Gastrocnemius medialis (tissue), 4 donors: ENCODE measurements at regions not wholly inside any gene's neighbourhood (a gene's known extent, or its start where the extent isn't known, plus 50 kb on each side); places are given as distances from the start of the nearest gene placed in this dataset.

Source experiments
- ATAC-seq, 2 donors: fragments of 150-250 bp; one replicate each; pipeline ENCODE4 v1.9.1; 2016
- DNase-seq, 2 donors: peaks; one replicate each; pipeline ENCODE4 v3.0.0-alpha.2; 2019
- H3K27ac ChIP-seq, 4 donors: fragments of 200-600 bp; sonication (generic); 1 replicate in 1 of 4; 2 replicates in 3 of 4; pipeline ENCODE4 v1.5.1; 2016 to 2018; ENCODE audit warnings: mild to moderate bottlenecking in 2 of 4, moderate library complexity in 1 of 4
- H3K27me3 ChIP-seq, 3 donors: fragments of 200-600 bp; sonication (generic) in 2 of 3; 1 replicate in 1 of 3; 2 replicates in 2 of 3; pipeline versions ENCODE4 v1.5.1 to v1.6.0; 2016 to 2019; ENCODE audit warnings: mild to moderate bottlenecking in 1 of 3, moderate library complexity in 1 of 3
- H3K36me3 ChIP-seq, 2 donors: fragments of 200-600 bp; sonication (generic) in 1 of 2; one replicate each; pipeline ENCODE4 v1.5.1; 2017 to 2018
- H3K4me1 ChIP-seq, 2 donors: fragments of 200-600 bp; sonication (generic) in 1 of 2; one replicate each; pipeline ENCODE4 v1.5.1; 2016 to 2017; ENCODE audit warnings: mild to moderate bottlenecking in 2 of 2
- H3K4me3 ChIP-seq, 4 donors: fragments of 200-600 bp; sonication (generic) in 3 of 4; 1 replicate in 1 of 4; 2 replicates in 3 of 4; pipeline ENCODE4 v1.5.1; 2016 to 2019; ENCODE audit warnings: mild to moderate bottlenecking in 2 of 4
- H3K9me3 ChIP-seq, 3 donors: fragments of 200-600 bp; sonication (generic) in 2 of 3; 1 replicate in 1 of 3; 2 replicates in 2 of 3; pipeline ENCODE4 v1.5.1; 2016 to 2019
- CTCF ChIP-seq, 5 experiments: fragments of 450-650 bp in 3 of 5; fragments of 200-600 bp in 2 of 5; sonication (generic) in 2 of 5; IDR thresholded peaks in 4 of 5; conservative IDR thresholded peaks in 1 of 5; 1 replicate in 4 of 5; 2 replicates in 1 of 5; pipeline ENCODE4 v1.5.1; 2016 to 2019; ENCODE audit warnings: antibody characterized with exemption in 5 of 5, mild to moderate bottlenecking in 3 of 5, moderate library complexity in 3 of 5
- POLR2A ChIP-seq, 2 donors: fragments of 450-650 bp; IDR thresholded peaks; one replicate each; pipeline ENCODE4 v1.6.1; 2017; ENCODE audit warnings: antibody characterized with exemption in 2 of 2, mild to moderate bottlenecking in 2 of 2, moderate library complexity in 2 of 2
- in situ Hi-C, 4 donors: fragments of 200-750 bp; cut with MboI; loops; one replicate each; pipeline versions ENCODE4 v1.15.0 to v1.8.0; 2017; ENCODE audit warnings: low sequenced_read_pairs in 4 of 4
- intact Hi-C: fragments of 100-400 bp; cut with DNase I; formaldehyde crosslinking; loops from one replicate; pipeline ENCODE4 v1.15.1; 2023; ENCODE audit warnings: low total_unique reads

GRCh38 chr11:19632499-19632834, 80.2 kb upstream of the NAV2 start:
- DNase-seq (no peak), ATAC-seq (no peak)
- H3K36me3 ChIP-seq: no peaks in the 10 kb centered on the region
- peak overlapping the region in 1 of 4 donors; percentile 52 for H3K27ac ChIP-seq
- H3K27me3 ChIP-seq: no peaks in the 10 kb centered on the region
- intact Hi-C loops: no loop called here
- TF ChIP-seq CTCF (IDR thresholded peaks at IDR 0.05 in 4 of 5, conservative IDR thresholded peaks at IDR 0.05 in 1 of 5): no peak
- no peak for TF ChIP-seq POLR2A (IDR thresholded peaks at IDR 0.05)
- in situ Hi-C loops: no loop called here
- no peaks in the 10 kb centered on the region for H3K9me3 ChIP-seq
- peaks cover 6 to 22% of the 10 kb centered on the region in 2 donors for H3K4me1 ChIP-seq
- H3K4me3 ChIP-seq: no peak overlapping the region

- H3K9me3 ChIP-seq: no peaks in the 10 kb centered on the region
- no peaks in the 10 kb centered on the region for H3K36me3 ChIP-seq
- intact Hi-C loops: no loop called here
- no peaks in the 10 kb centered on the region for H3K27me3 ChIP-seq
- peak overlapping the region in 1 of 4 donors; percentile 52 for H3K27ac ChIP-seq
- ATAC-seq (no peak), DNase-seq (no peak)
- H3K4me3 ChIP-seq: no peak overlapping the region
- H3K4me1 ChIP-seq: peaks cover 9 to 22% of the 10 kb centered on the region in 2 donors
- TF ChIP-seq CTCF (IDR thresholded peaks at IDR 0.05 in 4 of 5, conservative IDR thresholded peaks at IDR 0.05 in 1 of 5) (no peak), POLR2A (IDR thresholded peaks at IDR 0.05) (no peak)
- in situ Hi-C loops: no loop called here
Observed at GRCh38 chr11:19631712-19632498, 80.7 kb upstream of the NAV2 start.

DNA sequence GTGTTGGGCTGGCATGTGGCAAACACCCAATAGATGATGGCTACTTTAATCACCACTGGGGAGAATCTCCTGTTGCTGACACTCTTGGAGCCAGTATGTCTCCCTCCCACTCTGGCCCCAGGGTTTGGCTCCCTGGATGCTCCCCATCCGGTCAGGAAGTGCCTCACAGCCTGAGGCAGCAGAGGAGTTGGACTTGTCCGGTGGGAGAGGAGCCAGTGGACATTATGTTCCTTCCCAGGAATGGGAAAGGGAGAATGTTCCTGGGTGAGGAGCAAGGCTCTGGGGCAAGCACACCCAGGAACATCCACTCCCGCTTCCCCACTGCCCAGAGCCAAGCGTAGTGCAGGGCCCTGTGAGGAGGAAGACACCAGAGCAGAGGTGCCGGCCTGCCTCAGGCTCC, 84.6 kb upstream of the NAV2 start:
- in situ Hi-C loops (no loop called here), intact Hi-C loops (loop anchor here (1.0 to 5.0 kb wide), 3 partner anchors 53 to 84 kb away; partner anchors contain the start of gene NAV2)
- DNase-seq (peak; percentile 84 to 86), ATAC-seq (peak; percentile 95 to 97)
- peaks cover 9 to 22% of the 10 kb centered on the region in 2 donors for H3K4me1 ChIP-seq
- H3K36me3 ChIP-seq: no peaks in the 10 kb centered on the region
- no peak overlapping the region for H3K4me3 ChIP-seq
- TF ChIP-seq POLR2A (IDR thresholded peaks at IDR 0.05) (peak in 1 of 2 donors; percentile 18), CTCF (IDR thresholded peaks at IDR 0.05 in 4 of 5, conservative IDR thresholded peaks at IDR 0.05 in 1 of 5) (no peak)
- no peaks in the 10 kb centered on the region for H3K9me3 ChIP-seq
- H3K27ac ChIP-seq: peak overlapping the region; percentile 62 to 76 (median 70)
- H3K27me3 ChIP-seq: no peaks in the 10 kb centered on the region

DNA sequence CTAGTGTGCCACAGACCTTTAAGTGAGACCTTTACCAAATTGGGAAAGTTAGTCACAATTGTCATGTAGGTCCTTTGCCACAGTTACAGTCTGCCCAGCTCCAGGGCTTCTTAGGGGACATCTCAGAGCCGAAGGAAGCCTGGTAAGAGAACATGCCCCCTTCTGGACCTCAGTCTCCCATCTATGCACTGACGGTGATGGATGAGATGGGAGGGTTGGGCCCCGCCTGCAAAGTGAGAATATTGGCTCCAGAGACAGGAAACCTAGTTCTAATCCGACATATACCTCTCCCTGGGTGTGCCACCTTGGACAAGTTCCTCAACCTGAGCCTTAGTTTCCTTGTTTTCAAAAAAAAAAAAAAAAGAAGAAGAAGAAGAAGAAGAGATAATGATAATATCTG, 85.1 kb upstream of the NAV2 start:
- H3K27ac ChIP-seq: peak overlapping the region in 3 of 4 donors; percentile 62 to 76 (median 69)
- intact Hi-C loops: loop anchor here (5.0 kb wide), 1 partner anchor 85 kb away; the partner anchor contains the start of gene NAV2

More for the DNA sequence above, 85.1 kb upstream of the NAV2 start:
- Histone ChIP-seq H3K9me3 (no peaks in the 10 kb centered on the region), H3K27me3 (no peaks in the 10 kb centered on the region), H3K4me1 (peaks cover 9 to 20% of the 10 kb centered on the region in 2 donors), H3K4me3 (no peak overlapping the region), H3K36me3 (no peaks in the 10 kb centered on the region)
- TF ChIP-seq POLR2A (IDR thresholded peaks at IDR 0.05) (no peak), CTCF (IDR thresholded peaks at IDR 0.05 in 4 of 5, conservative IDR thresholded peaks at IDR 0.05 in 1 of 5) (no peak)
- in situ Hi-C loops: no loop called here
- no peak for ATAC-seq
- no peak for DNase-seq
